GM13977 (cell line): ENCODE measurements at regions not wholly inside any gene's neighbourhood (a gene's known extent, or its start where the extent isn't known, plus 50 kb on each side); places are given as distances from the start of the nearest gene placed in this dataset.

Source experiments
- DNase-seq: peaks from one replicate; pipeline ENCODE4 v3.0.0; 2012; ENCODE audit warnings: low spot score
- CTCF ChIP-seq: IDR thresholded peaks from 2 replicates; pipeline ENCODE4 v1.5.1; 2012; ENCODE audit warnings: mild to moderate bottlenecking, control low read depth; ENCODE audit not compliant: insufficient read depth; ENCODE audit errors: extremely low read depth, missing control alignments
- in situ Hi-C: fragments of 300-500 bp; cut with MboI; formaldehyde crosslinking; loops from one replicate; pipeline ENCODE4 v1.12.0; 2022; ENCODE audit warnings: low sequenced_read_pairs, low pct_unique_long_range_greater_than_20kb, mixed read lengths, inconsistent platforms; ENCODE audit not compliant: unreplicated experiment

DNA sequence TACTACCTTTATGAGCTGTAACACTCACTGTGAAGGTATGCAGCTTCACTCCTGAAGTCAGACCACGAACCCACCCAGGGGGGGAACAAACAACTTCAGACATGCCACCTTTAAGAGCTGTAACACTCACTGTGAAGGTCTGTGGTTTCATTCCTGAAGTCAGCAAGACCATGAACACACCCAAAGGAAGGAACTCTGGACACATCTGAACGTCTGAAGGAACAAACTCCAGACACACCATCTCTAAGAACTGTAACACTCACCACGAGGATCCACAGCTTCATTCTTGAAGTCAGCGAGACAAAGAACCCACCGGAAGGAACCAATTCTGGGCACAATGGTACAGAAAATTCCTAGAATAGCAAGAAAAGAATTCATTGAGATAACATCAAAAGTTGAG, 1796.5 kb upstream of the MIR17HG start:
- no peak for TF ChIP-seq CTCF
- in situ Hi-C loops: no loop called here

DNA sequence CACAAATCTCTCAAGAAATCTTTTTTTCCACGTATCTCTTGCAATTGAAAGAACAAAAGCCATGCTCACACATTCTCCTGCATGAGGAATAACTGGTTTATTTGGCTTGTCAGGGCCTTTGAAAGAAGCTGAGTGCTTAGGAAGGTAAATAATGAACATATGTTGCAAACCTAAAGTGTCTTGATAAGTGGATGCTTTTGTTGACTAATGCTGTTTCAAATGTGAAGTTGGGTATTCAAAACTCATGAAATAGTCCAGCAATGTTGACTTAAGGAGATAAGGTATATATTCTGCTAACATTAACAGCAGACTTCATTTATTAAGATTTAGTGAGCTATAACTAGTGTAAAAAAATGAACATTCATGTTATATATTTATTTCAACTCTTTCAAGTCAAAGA, 1792.7 kb upstream of the MIR17HG start:
- in situ Hi-C loops: no loop called here
- no peak for TF ChIP-seq CTCF
- no peak for DNase-seq

More for the DNA sequence above, 1796.5 kb upstream of the MIR17HG start:
- DNase-seq: no peak

DNA sequence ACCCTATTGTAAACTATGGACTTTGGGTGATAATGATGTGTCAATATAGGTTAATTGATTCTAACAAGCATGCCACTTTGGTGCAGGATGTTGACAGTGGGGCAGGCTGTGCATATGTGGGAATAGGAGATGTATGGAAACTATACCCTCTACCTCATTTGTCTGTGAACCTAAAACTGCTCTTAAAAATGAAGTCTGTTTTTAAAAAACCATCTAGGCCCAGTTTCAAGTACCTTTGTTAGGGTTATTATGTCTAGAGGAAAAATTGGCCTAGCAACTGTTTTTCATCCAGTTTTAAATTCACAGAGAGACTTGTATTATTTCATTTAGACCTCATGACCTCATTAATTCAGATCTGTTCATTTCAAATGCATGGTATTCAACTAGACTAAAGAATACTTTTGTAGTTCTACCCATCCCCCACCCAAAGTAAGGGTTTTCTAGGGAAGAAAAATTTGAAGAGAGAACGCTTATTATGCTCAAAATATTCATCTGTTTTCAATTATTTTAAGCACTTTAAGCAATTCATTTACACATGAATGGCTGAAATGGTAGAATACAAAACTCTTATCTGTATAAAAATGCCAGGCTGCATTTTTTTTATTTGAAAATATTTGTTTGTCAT, 1781.9 kb upstream of the MIR17HG start:
- no peak for TF ChIP-seq CTCF
- no peak for DNase-seq
- in situ Hi-C loops: no loop called here

DNA sequence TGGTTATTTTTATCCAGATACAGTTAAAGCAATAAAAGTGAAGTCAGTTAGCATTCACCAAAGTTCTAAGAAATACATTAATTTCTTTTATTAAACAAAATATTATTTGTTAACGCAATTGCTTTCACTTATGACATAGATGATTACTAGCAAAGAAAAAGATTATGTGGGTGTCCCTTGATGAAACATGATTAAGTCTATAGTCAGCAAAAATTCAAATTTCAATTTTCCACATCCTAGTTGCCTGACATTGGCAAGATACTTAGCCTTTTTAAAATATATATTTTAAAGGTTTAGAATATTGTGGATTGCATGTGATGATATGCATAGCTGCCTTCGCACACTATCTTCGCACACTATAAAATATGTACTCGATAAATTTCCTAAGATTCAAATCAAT, 1780.5 kb upstream of the MIR17HG start:
- TF ChIP-seq CTCF: no peak
- in situ Hi-C loops: no loop called here
- no peak for DNase-seq

DNA sequence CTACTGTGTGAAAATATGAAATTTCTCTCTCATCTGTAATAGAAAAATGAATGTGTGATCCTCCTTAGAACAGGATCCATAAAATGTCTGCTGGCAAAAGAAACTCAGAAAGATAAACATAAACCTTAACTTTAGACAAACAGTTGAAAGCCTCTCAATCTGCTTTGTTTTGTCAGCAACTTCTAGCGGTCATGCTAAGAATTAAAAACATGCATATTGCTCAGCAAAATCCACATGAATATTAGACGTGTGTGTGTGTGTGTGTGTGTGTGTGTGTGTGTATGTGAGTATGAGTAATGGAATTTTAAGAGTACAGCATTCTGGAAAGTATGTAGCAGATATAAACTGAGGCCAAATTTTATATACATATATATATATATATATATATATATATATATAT, 1779.2 kb upstream of the MIR17HG start:
- DNase-seq: no peak
- no peak for TF ChIP-seq CTCF
- in situ Hi-C loops: no loop called here

- no peak for TF ChIP-seq CTCF
- in situ Hi-C loops: no loop called here
- DNase-seq: no peak
These were observed 1778.7 kb upstream of the MIR17HG start for GRCh38 chr13:89568746-89569145.

DNA sequence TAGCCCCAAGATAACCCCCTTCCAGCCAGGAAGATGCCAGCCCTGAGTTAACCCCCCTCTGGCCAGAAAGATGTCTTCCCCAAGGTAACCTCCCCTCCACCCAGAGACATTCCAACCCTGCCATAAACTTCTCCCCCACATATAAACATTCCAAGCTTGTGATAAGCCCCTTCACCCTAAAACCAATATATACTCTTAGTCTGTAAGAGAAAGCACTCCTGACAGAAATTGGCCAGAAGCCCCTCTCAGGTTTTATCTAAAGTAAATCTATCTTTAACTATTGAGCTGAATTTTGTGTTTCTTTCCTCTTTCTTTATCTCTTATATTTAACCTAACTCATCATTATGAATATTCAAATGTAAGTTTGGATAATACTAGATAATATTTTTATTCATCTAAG, 1775.8 kb upstream of the MIR17HG start:
- DNase-seq: no peak

More for the DNA sequence above, 1775.8 kb upstream of the MIR17HG start:
- in situ Hi-C loops: no loop called here
- no peak for TF ChIP-seq CTCF
